ENCODE measurements at regions not wholly inside any gene's neighbourhood (a gene's known extent, or its start where the extent isn't known, plus 50 kb on each side); places are given as distances from the start of the nearest gene placed in this dataset.

DNA sequence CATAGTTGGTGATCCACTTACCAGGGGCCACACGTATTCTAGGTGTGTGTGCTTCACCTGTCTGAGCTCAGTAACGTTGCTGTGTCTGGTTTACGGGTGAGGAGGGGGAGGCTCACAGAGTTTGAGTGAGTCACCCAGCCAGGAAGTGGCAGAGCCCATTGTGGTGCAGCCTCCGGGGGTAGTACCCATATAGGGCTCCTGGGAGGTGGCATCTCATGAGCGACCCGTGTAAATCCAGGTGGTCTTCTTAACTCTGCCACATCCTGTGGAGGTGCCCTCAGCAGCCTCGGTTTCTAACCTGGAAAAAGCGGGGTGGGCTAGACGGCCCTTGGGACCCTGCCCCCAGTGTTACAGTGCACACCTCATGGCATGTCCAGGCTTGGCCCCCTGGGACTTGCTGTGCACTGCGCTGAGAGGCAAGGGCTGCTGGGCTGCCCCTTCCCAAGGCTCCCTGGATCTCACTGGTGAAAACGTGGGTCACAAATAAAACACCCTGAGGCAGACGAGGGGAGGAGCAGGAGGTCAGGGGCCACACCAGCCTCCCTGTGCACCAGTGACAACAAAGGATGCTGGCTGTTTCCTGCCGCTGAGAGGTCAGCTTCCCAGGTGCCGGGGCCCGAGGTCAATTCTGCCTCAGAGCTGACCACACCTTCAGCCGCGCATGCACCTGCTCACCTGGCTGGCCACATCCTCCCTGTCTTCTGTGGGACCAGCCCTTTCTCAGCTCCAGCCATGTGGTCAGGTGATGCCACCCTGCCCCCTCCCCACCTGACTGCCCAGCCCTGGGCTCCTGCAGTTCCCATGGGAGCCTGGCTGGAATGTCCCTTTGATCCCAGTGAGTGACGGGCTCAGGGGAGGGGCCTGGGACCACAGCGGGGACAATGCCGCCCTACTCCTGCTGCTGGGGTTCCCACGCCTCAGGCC is 305.1 kb downstream of the CTTN start:
- DNase-seq (ENCODE audit: low read depth in 3 of 3): no peak

DNA sequence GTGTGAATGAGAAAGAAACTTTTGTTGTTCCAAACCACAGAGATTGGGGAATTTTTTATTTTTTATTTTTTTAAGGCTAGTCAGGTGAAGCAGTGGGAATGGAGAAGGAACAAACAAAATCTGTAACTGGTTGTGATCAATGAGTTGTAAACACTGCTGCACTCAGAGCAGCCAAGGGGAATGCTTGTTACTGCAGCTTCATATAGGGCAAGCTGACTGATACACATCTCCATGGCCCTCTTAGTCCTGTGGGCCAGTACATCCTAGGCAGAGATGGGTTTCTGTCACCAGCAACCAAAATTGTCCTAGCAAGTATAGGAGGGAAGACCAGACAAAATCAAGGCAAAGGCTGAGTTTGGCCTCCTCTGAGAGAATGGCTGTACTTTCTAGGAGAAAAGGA is 306.8 kb downstream of the CTTN start:
- DNase-seq (ENCODE audit: low read depth in 3 of 3): no peak

DNA sequence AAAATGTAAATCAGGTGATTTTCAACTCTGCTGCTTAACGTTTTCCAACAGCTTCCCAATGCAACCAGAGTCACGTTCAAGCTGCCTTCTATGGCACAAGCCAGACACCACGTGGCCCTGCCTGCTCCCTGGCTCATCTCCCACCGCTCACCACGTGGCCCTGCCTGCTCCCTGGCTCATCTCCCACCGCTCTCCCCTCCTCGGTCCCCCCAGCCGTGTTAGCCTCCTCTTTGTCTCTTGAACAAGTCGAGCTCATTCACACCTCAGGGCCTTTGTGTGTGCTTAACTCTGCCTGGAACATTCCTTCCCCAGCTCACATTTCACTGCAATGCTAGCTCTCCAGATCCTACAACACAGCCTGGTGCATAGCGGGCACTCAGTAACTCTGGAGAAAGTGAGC is 307.6 kb downstream of the CTTN start:
- no peak for DNase-seq (ENCODE audit: low read depth in 3 of 3)

DNA sequence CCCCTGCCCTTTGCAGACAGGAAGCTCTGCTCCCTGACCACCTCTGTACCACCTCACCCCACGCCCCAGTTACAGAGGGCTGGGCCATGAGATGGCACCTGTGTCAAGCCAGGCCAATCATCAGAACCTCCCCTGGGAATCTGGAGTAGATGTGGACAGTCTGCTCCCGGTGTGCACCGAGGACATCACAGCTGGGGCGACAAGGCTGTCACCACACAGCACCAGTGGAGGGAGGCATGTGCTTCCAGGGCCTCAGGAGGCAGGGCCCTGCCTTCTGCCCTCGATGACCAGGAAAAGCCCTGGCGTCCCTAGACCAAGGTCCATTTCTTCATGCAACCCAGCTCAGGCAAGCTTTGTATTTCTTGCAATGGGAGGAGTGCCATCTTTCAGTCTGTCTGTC is 309.5 kb downstream of the CTTN start:
- no peak for DNase-seq (ENCODE audit: low read depth in 3 of 3)

DNA sequence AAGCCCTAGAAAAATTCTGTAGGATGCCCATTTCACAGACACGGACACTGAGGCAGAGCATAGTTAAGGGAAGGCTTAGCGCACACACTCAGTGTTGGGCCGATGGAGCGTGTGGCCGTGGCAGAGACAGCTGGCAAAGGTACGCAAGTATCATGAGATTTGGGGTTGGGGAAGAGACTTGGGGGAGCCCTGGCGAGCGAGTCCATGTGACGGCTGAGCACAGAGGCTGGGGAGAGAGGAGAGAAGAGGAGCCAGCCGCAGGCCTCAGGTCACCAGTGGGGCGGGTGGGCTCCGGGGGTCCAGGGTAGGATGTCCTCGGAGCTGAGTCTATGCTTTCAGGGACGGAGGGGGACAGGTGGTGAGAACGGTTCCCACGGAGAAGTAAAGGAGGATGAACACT is 311.3 kb downstream of the CTTN start:
- no peak for DNase-seq (ENCODE audit: low read depth in 3 of 3)

DNA sequence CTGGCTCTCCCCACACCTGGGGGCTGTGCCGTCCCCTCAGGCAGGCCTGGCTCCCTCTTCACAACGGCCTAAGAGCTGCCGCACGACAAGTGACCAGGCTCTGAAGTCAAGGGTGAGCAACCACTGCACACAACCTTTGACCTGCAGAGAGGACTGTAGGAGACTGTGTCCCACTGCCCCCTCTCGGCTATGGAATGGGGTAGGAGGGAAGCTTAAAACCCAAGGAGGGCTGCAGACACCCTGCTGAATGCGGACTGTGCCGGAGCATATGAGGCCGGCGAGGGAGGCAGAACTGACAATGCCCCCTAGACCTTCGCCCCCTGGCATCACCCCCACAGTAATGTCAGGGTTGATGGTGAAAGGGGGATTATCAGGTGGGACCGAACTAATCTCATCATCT is 311.9 kb downstream of the CTTN start:
- DNase-seq (ENCODE audit: low read depth in 3 of 3): no peak

DNA sequence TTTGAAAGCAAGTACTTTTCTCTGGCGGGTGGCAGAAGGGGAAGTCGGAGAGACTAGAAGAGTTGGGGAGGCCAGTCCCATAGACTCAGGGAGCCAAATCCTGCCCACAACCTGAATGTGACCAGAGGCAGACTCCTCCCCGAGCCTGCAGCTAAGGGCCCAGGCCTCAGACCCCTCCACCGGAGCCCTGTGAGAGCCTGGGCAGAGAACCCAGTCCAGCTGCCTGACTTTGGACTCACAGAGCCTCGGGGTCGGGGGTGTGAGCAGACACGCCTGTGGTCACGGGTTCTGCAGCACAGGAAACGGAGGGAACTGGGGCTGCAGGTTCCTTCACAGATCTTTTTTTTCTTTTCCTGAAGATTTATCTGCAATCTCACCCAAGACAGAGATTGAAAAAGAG is 312.3 kb downstream of the CTTN start:
- no peak for DNase-seq (ENCODE audit: low read depth in 3 of 3)

DNA sequence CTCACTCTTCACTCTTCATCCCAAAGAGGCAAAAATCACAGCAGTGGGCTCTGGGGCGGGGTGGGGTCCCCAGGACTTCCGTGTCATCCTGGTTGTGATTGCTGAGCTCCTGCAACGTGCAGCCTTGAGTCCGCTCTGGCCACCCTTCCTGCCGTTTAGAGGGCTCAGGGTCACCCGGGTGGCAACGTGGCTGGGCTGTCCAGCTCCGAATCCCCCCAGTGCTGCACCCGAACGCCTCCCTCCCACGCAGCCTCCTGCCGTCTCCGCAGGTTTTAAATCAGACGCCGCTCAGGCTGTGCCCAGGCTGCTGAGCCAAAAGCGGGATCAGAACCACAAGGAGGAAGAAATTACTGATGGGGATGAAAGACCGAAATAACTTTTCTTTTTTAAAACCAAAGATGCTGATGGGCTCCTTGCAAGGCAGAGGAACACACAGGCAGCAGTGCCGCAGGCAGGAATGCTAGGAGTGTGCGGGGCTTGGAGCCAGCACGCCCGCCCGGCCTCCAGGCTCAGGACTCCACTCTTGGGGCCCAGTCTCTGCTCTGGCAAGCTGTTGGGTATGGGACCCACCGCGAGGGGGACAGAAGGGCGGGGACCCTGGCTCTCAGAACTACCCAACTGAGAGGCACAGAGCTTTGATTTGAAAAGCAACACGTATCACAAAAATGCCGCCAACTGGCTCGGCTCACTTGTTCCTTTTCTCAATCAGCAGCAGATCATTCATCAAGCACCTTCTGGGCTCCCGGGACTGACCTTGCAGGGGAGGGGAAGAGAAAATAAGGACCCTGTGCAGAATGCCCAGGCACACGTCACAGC is 313.0 kb downstream of the CTTN start:
- DNase-seq (ENCODE audit: low read depth in 3 of 3): no peak

DNA sequence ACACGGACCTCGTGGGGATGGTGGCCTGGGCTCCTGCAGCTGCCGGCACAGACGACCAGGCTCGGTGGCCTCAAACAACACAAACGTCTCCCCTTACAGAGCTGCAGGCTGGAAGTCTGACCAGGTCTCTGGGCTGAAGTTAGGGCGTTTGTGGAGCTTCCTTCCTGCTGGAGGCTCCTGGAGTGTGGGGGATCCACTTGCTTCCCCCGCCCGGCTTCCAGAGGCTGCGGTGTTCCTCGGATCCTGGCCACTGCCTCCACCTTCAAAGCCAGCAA is 313.5 kb downstream of the CTTN start:
- DNase-seq (ENCODE audit: low read depth in 3 of 3): no peak

DNA sequence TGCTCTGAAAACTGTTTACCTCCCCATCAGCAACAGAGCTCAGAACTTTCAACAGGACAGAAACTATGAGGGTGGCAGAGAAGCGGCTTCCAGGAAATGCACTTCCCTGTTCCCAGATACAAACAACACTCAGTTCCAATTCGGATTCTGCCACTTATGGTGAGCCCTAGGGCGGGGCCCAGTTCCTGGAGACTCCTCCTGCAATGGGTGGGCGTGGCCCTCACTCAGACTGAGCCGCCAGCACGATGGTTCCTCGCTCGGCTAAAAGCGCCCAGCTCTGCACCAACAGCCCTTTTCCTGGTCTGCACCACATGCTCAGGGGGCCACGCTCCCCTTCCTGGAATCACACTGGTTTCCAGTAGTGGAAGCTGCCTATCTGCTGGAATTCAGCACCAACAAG is 314.1 kb downstream of the CTTN start:
- DNase-seq (ENCODE audit: low read depth in 3 of 3): no peak

DNA sequence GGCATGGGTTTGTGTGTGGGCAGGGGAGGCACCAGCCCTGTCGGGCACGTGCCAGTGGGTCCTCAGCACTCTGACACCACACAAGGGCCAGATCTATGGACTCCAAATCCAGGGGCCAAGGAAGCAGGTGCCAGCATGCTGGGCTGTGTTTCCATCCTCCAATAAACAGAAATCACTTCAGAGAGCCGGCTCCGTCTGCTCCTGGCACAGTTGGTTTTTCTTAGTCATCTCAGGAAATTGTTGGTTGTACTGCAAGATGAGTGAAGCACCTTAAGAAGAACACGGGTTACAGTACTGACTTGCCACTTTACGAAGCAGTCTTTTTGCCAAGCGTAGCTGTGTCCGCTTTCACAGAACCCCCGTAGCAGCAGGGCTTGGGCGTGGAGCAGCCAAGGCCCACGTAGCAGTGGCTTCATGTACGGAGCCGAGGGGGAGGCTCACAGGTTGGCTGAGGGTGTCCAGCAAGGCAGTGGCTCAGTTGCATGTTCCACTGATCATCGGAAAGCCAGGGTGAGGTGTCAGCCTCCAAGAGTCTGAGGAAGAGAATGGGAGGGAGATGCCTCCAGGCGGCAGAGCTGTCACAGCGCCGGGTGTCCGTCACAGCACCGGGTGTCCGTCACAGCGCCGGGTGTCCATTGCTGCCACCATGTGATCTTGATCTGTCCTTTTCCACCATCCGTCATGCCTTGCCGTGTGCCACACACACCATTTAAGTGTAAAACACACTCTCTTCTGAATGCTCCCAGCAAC is 314.9 kb downstream of the CTTN start:
- no peak for DNase-seq (ENCODE audit: low read depth in 3 of 3)

DNA sequence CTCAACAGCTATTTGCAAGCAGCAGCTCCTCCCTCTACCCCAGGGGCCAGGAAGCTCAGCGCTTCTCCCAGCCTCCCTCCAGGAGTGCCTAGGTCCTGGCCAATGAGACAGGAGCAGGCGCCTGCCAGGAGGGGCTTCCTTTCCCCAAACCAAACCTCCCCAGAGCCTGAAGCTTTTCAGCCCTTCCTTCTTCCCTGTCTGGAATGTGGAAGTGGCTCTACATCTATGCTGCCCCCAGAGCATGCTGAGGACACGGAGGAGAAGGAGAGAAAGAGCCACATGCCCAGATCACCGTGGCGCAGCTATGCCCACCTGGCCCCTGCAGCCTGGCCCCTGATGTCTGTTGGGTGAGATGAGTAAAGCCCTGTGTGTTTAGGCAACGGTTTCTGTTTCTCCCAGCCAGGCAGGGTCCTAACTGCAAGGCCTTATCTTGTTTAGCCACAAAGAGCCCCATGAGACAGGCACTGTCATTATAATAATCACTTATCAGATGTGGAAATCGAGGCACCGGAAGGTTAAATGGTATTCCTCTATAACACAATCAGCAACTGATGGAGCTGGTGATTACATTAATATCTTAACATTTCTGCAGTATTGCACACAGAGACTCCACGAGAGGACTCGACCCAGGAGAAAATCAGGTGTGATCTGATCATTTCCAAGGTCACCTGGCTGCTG is 315.8 kb downstream of the CTTN start:
- DNase-seq (ENCODE audit: low read depth in 3 of 3): no peak

DNA sequence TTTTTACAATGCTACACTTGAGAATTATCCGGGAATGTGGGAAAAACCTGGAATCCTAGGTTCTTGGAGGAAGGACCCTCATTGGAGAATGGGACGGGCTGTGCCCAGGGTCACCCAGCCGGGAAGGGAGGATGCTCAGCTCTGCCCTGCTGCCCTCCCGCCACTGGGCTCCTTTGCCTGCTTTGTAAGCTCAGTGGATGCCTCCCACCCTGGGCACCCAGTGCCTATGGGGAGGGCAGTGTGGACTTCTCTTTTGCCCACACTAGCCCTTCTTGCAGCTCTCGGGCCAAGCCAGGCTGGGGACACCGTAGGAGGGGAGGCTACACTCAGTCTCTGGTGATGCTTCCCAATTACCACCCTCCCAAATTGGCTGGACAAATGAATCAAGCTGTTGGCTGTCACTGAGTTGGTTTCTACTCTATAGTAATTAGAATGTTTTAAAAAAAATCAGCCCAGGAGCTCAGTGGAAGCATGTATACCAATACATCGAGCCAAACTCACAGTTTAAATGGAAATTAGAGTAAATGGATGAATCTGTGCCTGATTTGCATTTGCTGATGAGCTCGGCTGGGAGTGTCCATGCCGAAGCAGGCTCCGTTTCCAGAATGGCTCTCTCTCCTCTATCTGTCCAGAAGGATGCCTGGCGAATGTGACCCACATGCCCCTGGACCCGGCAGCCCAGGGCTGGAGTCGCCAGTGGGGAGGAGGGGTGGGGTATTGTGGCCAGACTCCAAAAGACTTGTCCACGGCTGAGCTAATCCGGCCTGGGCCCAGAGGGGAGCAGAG is 317.0 kb downstream of the CTTN start:
- DNase-seq (ENCODE audit: low read depth in 3 of 3): no peak

DNA sequence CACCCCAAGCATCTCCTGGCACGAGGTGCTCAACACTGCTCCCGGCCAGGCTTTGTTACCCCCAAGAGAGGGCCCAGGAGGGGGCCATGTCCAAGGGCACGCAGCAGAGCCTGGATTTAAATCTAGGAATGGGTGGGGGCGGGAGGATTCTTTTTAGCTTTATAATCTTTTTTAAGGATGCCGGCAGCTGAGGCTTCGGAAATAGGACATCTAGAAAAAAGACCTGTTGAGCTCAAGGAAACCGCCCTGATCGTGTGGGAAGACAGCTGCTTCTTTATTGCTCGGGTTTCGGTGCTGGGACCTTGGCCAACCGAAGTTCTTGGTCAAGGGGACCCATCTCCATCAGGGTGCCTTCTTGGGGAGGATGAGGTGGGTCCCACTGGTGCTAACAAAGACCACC is 317.9 kb downstream of the CTTN start:
- DNase-seq (ENCODE audit: low read depth in 3 of 3): no peak

DNA sequence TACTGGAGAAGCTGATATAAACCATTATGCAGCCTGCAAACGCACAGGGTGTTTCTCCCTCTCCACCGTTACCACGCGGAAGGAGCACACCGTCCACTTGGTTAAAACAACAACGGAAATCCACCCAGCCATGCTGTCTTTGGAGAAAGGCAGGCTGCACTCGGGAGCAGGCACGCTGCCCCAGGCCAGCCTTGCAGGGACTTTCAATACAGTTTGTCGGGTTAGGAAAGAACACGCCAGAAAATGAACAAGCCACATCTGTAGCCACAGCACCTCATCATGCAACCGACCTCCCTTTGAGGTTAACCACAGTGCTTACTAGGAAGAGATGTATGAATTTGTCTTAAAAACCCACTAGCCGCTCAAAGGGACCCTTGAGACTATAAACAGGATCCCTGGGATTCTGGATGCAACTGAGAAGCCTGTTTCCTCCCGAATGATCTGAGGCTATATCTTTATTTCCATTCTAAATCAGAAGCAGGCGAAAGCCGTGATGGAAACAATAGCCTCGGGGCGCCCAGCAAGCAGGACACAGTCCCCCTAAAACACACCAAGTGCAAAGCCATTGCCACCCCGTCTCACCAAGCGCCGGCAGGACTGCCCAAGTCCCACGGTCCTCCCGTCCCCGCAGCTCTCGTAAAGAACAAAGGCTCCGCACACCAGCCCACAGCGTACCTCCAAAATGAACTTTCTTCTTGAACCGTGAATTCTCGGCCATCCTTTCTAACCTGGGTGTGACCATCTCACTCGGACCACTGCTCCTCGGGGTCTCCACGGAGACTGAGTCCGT is 318.9 kb downstream of the CTTN start:
- no peak for DNase-seq (ENCODE audit: low read depth in 3 of 3)

DNA sequence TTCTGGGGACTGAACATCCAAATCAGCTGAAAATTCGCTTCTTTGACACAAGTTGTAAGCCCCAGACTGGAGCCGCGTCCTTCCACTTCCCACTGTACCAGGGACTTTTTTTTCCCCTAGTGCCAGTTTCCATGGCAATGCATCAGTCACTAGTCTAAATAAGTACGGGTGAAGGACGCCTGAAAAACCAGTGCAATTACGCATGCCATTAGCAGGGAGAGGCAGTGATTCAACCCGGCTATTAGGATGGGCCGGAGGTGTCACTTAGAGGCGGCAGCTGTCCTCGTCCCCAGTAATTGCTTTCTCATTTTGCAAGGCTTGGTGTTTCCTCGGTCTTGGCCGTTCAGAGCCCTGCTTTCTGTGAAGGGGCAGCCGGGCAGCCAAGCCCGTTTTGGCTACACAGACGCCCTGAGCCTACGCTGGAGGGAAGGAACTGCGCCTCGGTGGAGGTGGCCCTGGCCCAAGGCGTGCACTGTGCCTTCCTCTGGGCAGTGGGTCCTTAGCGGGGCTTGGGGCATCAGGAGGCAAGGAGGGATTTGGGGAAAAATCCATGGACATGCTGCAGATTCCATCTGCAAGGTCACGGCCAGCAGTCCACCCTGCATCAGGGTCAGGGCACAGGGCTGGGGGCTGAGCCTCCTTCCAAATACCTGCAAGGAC is 319.7 kb downstream of the CTTN start:
- no peak for DNase-seq (ENCODE audit: low read depth in 3 of 3)

DNA sequence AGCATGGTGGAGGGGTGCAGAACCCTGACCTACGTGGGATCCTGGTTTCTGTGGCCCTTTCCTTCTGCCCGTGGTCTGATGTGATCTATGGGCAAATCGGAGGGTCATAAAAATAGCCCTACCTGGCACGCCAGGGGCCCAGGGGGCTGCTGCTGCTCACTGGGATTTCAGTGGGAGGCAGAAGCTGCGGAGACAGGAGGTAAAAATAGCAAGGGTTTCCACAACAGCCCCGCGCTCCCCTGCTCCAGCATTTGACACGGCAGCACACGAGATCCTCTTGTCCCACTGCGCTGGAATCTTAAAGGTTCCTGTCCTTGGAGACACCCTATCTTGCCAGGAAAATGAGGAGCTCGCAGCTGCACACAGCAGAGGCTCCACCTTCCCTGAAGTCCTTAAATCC is 321.2 kb downstream of the CTTN start:
- no peak for DNase-seq (ENCODE audit: low read depth in 3 of 3)

DNA sequence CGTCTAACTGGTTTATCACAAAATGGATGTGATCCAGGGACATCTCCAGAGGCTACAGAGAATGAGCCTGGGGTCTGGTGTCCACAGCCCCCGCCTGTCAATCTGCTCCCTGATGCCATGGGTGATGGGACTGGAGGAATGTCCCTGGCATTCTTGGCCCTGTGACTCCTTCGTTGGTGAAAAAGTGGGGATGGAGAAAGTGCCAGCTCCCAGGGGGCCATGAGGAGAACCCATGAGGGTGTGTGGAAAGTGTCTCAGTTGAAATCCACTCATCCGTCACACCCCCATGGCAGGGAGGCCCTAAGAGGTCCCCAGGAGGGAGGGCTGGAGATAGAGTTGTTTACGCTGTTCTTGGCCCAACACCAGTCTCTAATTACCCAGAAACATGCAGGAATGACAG is 322.0 kb downstream of the CTTN start:
- DNase-seq (ENCODE audit: low read depth in 3 of 3): no peak

DNA sequence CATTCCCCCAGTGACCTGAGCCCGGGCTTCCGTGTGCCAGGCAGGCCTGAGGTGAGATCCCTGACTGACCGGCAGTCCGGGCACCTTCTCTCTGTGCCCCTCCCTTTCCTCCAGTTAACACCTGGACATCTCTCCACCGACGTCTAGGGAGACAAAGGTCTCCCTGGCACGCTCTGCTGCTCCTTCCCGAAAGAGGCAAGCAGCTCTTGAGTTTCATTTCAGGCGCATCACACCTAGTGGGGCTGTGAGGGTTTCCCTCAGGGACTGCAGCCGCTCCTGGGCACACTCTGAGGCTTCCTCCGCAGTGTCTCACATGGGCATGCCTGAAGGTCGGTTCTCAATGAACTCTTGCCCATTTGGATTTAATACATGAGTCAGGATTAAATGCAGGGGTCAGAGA is 322.7 kb downstream of the CTTN start:
- DNase-seq (ENCODE audit: low read depth in 3 of 3): no peak

DNA sequence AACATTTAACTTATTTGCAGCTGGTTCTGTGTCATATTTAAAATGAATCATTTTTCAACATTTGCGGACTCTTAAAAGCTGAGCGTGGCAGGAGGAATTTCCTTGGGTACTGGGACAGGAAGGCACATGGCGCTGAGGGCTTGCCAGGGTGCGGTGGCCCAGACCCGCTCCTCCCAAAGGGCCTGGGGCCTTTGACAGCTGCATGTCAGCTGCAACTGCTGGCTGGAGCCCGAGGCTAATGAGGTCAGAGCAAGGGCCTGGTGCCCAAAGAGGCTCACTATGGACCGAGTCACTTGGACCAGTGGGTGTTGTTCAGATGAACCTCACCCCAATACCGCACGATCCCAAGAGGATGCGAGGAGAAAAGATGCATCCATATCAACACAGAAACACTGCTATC is 326.9 kb downstream of the CTTN start:
- DNase-seq (ENCODE audit: low read depth in 3 of 3): no peak
